ENCODE measurements at regions not wholly inside any gene's neighbourhood (a gene's known extent, or its start where the extent isn't known, plus 50 kb on each side); places are given as distances from the start of the nearest gene placed in this dataset.

GRCh38 chr4:129978315-129978714 lies 882.4 kb downstream of the C4orf33 start:
- TF ChIP-seq CTCF (IDR thresholded peaks at IDR 0.05) (no peak), POLR2A (IDR thresholded peaks at IDR 0.05) (no peak), POLR2AphosphoS5 (IDR thresholded peaks at IDR 0.05) (no peak)
